ENCODE measurements at regions not wholly inside any gene's neighbourhood (a gene's known extent, or its start where the extent isn't known, plus 50 kb on each side); places are given as distances from the start of the nearest gene placed in this dataset.

DNA sequence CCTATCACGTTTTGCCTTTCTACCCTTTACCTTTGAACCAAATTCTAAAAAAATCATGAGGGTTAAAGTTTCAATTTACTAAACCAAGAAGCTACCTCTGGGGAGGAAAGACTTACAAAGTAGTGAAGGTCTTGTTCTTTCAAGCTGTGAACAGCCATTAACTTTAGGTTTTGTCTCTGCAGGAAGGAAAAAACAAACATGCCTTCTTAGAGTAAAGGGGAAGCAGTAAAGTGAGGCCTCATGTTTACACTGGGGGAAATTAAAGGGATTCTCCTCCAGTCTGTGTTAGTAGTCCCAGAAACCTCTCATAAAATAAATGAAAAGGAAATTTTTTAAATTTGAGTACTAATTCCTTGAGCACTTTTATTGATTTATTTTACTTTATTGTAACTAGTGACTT, 780.2 kb upstream of the ADGRL2 start:
- TF ChIP-seq HDAC6 (IDR thresholded peaks at IDR 0.05; ENCODE audit: low read depth, low read length), result no peak
- TF ChIP-seq PHF8 (conservative IDR thresholded peaks at IDR 0.05; ENCODE audit: low read depth, low read length), result no peak
- no peak for TF ChIP-seq EGR1 (IDR thresholded peaks at IDR 0.05; ENCODE audit: borderline replicate concordance, low read depth, low read length)
- no peak for TF ChIP-seq POLR2A (IDR thresholded peaks at IDR 0.05; ENCODE audit: control extremely low read depth in 1 of 2, low read depth in 2 of 2, low read length in 2 of 2)
- TF ChIP-seq RXRA (IDR thresholded peaks at IDR 0.05; ENCODE audit: insufficient read depth, low read depth, low read length), result no peak
- TF ChIP-seq YY1 (IDR thresholded peaks at IDR 0.05; ENCODE audit: low read depth, low read length), result no peak
- no peak for TF ChIP-seq CEBPB (IDR thresholded peaks at IDR 0.05; ENCODE audit: low read depth, low read length)

All from H1 (cell line).